GM19328 (cell line): ENCODE measurements at regions not wholly inside any gene's neighbourhood (a gene's known extent, or its start where the extent isn't known, plus 50 kb on each side); places are given as distances from the start of the nearest gene placed in this dataset.

ENCODE experiments used
- ATAC-seq: cut with Tn5 transposase; IDR thresholded peaks from one replicate; pipeline ENCODE4 v1.9.1; 2021; ENCODE audit warnings: mild to moderate bottlenecking, moderate library complexity; ENCODE audit not compliant: unreplicated experiment

- no peak for ATAC-seq
Observed at GRCh38 chr1:185375583-185375982, 58.5 kb upstream of the IVNS1ABP start.

- no peak for ATAC-seq
Observed at GRCh38 chr1:185373813-185374529, 56.9 kb upstream of the IVNS1ABP start.

GRCh38 chr1:185369786-185370185 lies 52.7 kb upstream of the IVNS1ABP start:
- ATAC-seq = no peak

- ATAC-seq = no peak
Observed at GRCh38 chr1:185368913-185369491, 52.0 kb upstream of the IVNS1ABP start.

GRCh38 chr1:185368313-185368855 lies 51.3 kb upstream of the IVNS1ABP start:
- ATAC-seq = no peak

GRCh38 chr1:185367218-185367617 lies 50.2 kb upstream of the IVNS1ABP start:
- ATAC-seq = no peak
